Left forelimb (tissue), 1 donor: ENCODE measurements at regions not wholly inside any gene's neighbourhood (a gene's known extent, or its start where the extent isn't known, plus 50 kb on each side); places are given as distances from the start of the nearest gene placed in this dataset.

ENCODE experiments used
- DNase-seq: peaks from one replicate; pipeline ENCODE4 v3.0.0-alpha.2; 2018; ENCODE audit warnings: low spot score

- DNase-seq, result no peak
Measured at GRCh38 chr5:133738271-133738670, 125.9 kb upstream of the FSTL4 start.

GRCh38 chr5:133736512-133736911 lies 124.2 kb upstream of the FSTL4 start:
- DNase-seq, result no peak

GRCh38 chr5:133735346-133735745 lies 123.0 kb upstream of the FSTL4 start:
- DNase-seq, result no peak

GRCh38 chr5:133734916-133735315 lies 122.6 kb upstream of the FSTL4 start:
- DNase-seq, result no peak

GRCh38 chr5:133732536-133732935 lies 120.2 kb upstream of the FSTL4 start:
- no peak for DNase-seq

GRCh38 chr5:133731951-133732350 lies 119.6 kb upstream of the FSTL4 start:
- no peak for DNase-seq

GRCh38 chr5:133730866-133731265 lies 118.5 kb upstream of the FSTL4 start:
- no peak for DNase-seq

GRCh38 chr5:133730346-133730745 lies 118.0 kb upstream of the FSTL4 start:
- no peak for DNase-seq

- DNase-seq, result no peak
Measured at GRCh38 chr5:133729800-133730199, 117.5 kb upstream of the FSTL4 start.

- no peak for DNase-seq
Measured at GRCh38 chr5:133728475-133728874, 116.1 kb upstream of the FSTL4 start.

- DNase-seq, result no peak
Measured at GRCh38 chr5:133727636-133728035, 115.3 kb upstream of the FSTL4 start.

- DNase-seq, result no peak
Measured at GRCh38 chr5:133723651-133724366, 111.5 kb upstream of the FSTL4 start.

- DNase-seq, result no peak
Measured at GRCh38 chr5:133723126-133723525, 110.8 kb upstream of the FSTL4 start.

GRCh38 chr5:133721365-133721764 lies 109.0 kb upstream of the FSTL4 start:
- no peak for DNase-seq

GRCh38 chr5:133718457-133718856 lies 106.1 kb upstream of the FSTL4 start:
- no peak for DNase-seq

- DNase-seq, result no peak
Measured at GRCh38 chr5:133716532-133717183, 104.3 kb upstream of the FSTL4 start.

GRCh38 chr5:133715616-133716015 lies 103.3 kb upstream of the FSTL4 start:
- DNase-seq, result peak; percentile 46

- DNase-seq, result no peak
Measured at GRCh38 chr5:133715216-133715615, 102.9 kb upstream of the FSTL4 start.

- peak; percentile 31 for DNase-seq
Measured at GRCh38 chr5:133714161-133714915, 102.0 kb upstream of the FSTL4 start.

GRCh38 chr5:133713751-133714150 lies 101.4 kb upstream of the FSTL4 start:
- peak; percentile 52 for DNase-seq

GRCh38 chr5:133713209-133713608 lies 100.9 kb upstream of the FSTL4 start:
- DNase-seq, result no peak

GRCh38 chr5:133712562-133712961 lies 100.2 kb upstream of the FSTL4 start:
- peak; percentile 6 for DNase-seq

- DNase-seq, result peak; percentile 5
Measured at GRCh38 chr5:133709209-133709725, 96.9 kb upstream of the FSTL4 start.
